Right lobe of liver (tissue), 6 donors: ENCODE measurements at regions not wholly inside any gene's neighbourhood (a gene's known extent, or its start where the extent isn't known, plus 50 kb on each side); places are given as distances from the start of the nearest gene placed in this dataset.

Source experiments
- ATAC-seq, 4 donors: fragments of 200-7000 bp; cut with Tn5 transposase; one replicate each; pipeline ENCODE4 v1.9.1; 2020; ENCODE audit warnings: mild to moderate bottlenecking in 4 of 4, moderate library complexity in 4 of 4
- DNase-seq, 3 donors: peaks; one replicate each; pipeline ENCODE4 v3.0.0-alpha.2; 2020
- H3K27ac ChIP-seq, 3 donors: fragments of 200-600 bp; one replicate each; pipeline ENCODE4 v1.8.0; 2022
- H3K27me3 ChIP-seq, 2 donors: fragments of 200-600 bp; one replicate each; pipeline ENCODE4 v1.8.0; 2022
- H3K36me3 ChIP-seq, 4 donors: fragments of 200-600 bp; sonication (generic) in 1 of 4; one replicate each; pipeline versions ENCODE4 v1.5.1 to v1.8.0; 2017 to 2022; ENCODE audit warnings: control low read depth in 1 of 4
- H3K4me1 ChIP-seq, 4 donors: fragments of 200-600 bp; sonication (generic) in 1 of 4; one replicate each; pipeline versions ENCODE4 v1.5.1 to v1.8.0; 2017 to 2022; ENCODE audit warnings: control low read depth in 1 of 4
- H3K4me3 ChIP-seq, 3 donors: fragments of 200-600 bp; one replicate each; pipeline ENCODE4 v1.8.0; 2022
- H3K9me3 ChIP-seq, 4 donors: fragments of 200-600 bp; sonication (generic) in 1 of 4; one replicate each; pipeline versions ENCODE4 v1.5.1 to v1.8.0; 2017 to 2022; ENCODE audit warnings: control low read depth in 1 of 4
- CTCF ChIP-seq, 4 donors: fragments of 200-600 bp in 3 of 4; fragments of 450-650 bp in 1 of 4; IDR thresholded peaks; one replicate each; pipeline versions ENCODE4 v1.5.1 to v1.8.0; 2016 to 2022; ENCODE audit warnings: antibody characterized with exemption in 4 of 4, mild to moderate bottlenecking in 2 of 4
- POLR2A ChIP-seq: fragments of 450-650 bp; IDR thresholded peaks from one replicate; pipeline ENCODE4 v1.6.1; 2017; ENCODE audit warnings: antibody characterized with exemption, mild to moderate bottlenecking
- WGBS: methylation state at CpG from one replicate; pipeline ENCODE4 v1.1.6; 2018; ENCODE audit warnings: low coverage, low lambda C conversion rate; ENCODE audit not compliant: insufficient coverage; ENCODE audit errors: missing lambda C conversion rate; 5-methylcytosine and 5-hydroxymethylcytosine counted together
- intact Hi-C, 2 donors: fragments of 100-400 bp; cut with DNase I; formaldehyde crosslinking; loops; one replicate each; pipeline versions ENCODE4 v1.11.2 to v1.14.1; 2022
- donor health status: DM: no; HTN: yes; CAD: no.
- donor health status: DM: no; HTN: no; CAD: no.
- donor health status: DM: no; HTN: no; CAD: no.
- donor health status: DM: no; HTN: yes; CAD: no.
- donor health status: DM: no; HTN: yes; CAD: no.

- no peak for TF ChIP-seq POLR2A
- TF ChIP-seq CTCF (IDR thresholded peaks at IDR 0.05): no peak
- H3K27ac ChIP-seq: no peak overlapping the region
- DNase-seq (no peak), ATAC-seq (peak in 1 of 4 donors; percentile 32)
- intact Hi-C loops: no loop called here
- no peaks in the 10 kb centered on the region for H3K4me1 ChIP-seq
- H3K4me3 ChIP-seq: no peak overlapping the region
- no peaks in the 10 kb centered on the region for H3K36me3 ChIP-seq
- WGBS: 17% methylated on average over 1 of the region's 1 CpG
- no peaks in the 10 kb centered on the region for H3K9me3 ChIP-seq
- no peaks in the 10 kb centered on the region for H3K27me3 ChIP-seq
Measured at GRCh38 chr3:181782306-181782954, 70.7 kb downstream of the SOX2 start.

DNA sequence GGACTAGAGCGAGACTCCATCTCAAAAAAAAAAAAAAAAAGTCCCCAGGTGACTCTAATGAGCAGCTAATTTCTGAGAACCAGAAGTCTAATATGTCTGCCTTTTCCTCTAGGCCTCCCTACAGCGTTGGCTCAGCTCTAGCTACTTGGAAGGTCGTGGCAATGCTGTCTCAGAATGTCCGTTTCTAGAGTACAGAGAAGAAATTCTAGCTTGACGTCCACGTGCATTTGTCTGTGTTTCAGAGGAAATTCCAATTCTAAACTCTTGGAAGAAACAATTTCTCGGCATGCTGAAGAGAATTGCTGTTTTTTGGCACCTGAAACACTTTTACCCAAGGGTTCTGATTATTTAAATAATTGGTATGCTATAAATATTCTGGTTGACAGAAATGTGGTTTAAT is 78.8 kb downstream of the SOX2 start:
- intact Hi-C loops: no loop called here
- 65% methylated on average over 6 of the region's 7 CpGs for WGBS
- Histone ChIP-seq H3K27ac (no peak overlapping the region), H3K9me3 (no peaks in the 10 kb centered on the region), H3K4me1 (no peaks in the 10 kb centered on the region), H3K27me3 (no peaks in the 10 kb centered on the region), H3K4me3 (no peak overlapping the region), H3K36me3 (no peaks in the 10 kb centered on the region)
- ATAC-seq (no peak), DNase-seq (no peak)
- TF ChIP-seq CTCF (IDR thresholded peaks at IDR 0.05): no peak
- no peak for TF ChIP-seq POLR2A

- H3K27ac ChIP-seq: no peak overlapping the region
- no peaks in the 10 kb centered on the region for H3K9me3 ChIP-seq
- no peak for ATAC-seq
- H3K36me3 ChIP-seq: no peaks in the 10 kb centered on the region
- intact Hi-C loops: no loop called here
- 57% methylated on average over 7 of the region's 7 CpGs for WGBS
- no peak for TF ChIP-seq POLR2A
- no peak for TF ChIP-seq CTCF (IDR thresholded peaks at IDR 0.05)
- no peak overlapping the region for H3K4me3 ChIP-seq
- no peak for DNase-seq
- no peaks in the 10 kb centered on the region for H3K4me1 ChIP-seq
- no peaks in the 10 kb centered on the region for H3K27me3 ChIP-seq
Measured at GRCh38 chr3:181791056-181791955, 79.6 kb downstream of the SOX2 start.

DNA sequence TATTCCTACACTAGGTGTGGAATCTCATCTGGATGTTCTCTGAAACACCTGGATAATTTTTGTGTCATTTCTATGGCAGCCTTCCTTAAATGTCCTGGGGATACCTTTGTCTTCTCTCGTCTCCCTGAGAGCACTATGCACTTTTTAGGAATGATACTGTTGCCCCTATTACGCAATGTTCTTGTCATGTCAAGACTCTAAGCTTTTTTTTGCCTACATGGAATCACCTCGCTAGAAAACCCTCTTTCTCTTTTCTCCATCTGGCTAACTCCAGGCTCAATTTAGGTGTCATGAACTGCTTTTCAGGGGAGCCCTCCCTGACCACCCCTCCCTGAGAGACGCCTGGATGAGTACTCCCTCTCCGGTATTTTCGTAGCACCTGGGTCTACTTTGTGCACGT is 81.3 kb downstream of the SOX2 start:
- ATAC-seq (no peak), DNase-seq (no peak)
- Histone ChIP-seq H3K9me3 (no peaks in the 10 kb centered on the region), H3K4me1 (no peaks in the 10 kb centered on the region), H3K36me3 (no peaks in the 10 kb centered on the region), H3K27ac (no peak overlapping the region), H3K4me3 (no peak overlapping the region), H3K27me3 (no peaks in the 10 kb centered on the region)
- intact Hi-C loops: no loop called here
- WGBS: 58% methylated on average over 7 of the region's 7 CpGs
- TF ChIP-seq POLR2A: no peak
- TF ChIP-seq CTCF (IDR thresholded peaks at IDR 0.05): no peak
